DOHH2 (cell line): ENCODE measurements at regions not wholly inside any gene's neighbourhood (a gene's known extent, or its start where the extent isn't known, plus 50 kb on each side); places are given as distances from the start of the nearest gene placed in this dataset.

Experiments used
- H3F3A ChIP-seq: fragments of 200-600 bp; sonication (generic), shearing (Covaris generic); 2 replicates; pipeline ENCODE4 v1.6.0; 2016; ENCODE audit warnings: antibody characterized with exemption, mild to moderate bottlenecking; ENCODE audit not compliant: control insufficient read depth, insufficient read depth
- H3K27ac ChIP-seq: fragments of 200-600 bp; sonication (generic); 2 replicates; pipeline ENCODE4 v1.5.1; 2014; ENCODE audit warnings: low read depth, mild to moderate bottlenecking, low read length, moderate library complexity
- H3K27me3 ChIP-seq: fragments of 200-600 bp; sonication (generic); 2 replicates; pipeline ENCODE4 v1.6.1; 2014; ENCODE audit warnings: mild to moderate bottlenecking, low read length, mixed read lengths; ENCODE audit not compliant: control insufficient read depth
- H3K36me3 ChIP-seq: fragments of 200-600 bp; sonication (generic); 2 replicates; pipeline ENCODE4 v1.6.1; 2014; ENCODE audit warnings: mild to moderate bottlenecking, low read length, moderate library complexity, mixed read lengths; ENCODE audit not compliant: control insufficient read depth
- H3K4me1 ChIP-seq: fragments of 200-600 bp; sonication (generic); 2 replicates; pipeline ENCODE4 v1.6.1; 2014; ENCODE audit warnings: mild to moderate bottlenecking, low read length, mixed read lengths; ENCODE audit not compliant: control insufficient read depth
- H3K4me2 ChIP-seq: fragments of 200-600 bp; sonication (generic); 2 replicates; pipeline ENCODE4 v1.6.0; 2014; ENCODE audit warnings: mild to moderate bottlenecking, low read length, moderate library complexity
- H3K4me3 ChIP-seq: fragments of 200-600 bp; sonication (generic); 2 replicates; pipeline ENCODE4 v1.5.1; 2014; ENCODE audit warnings: mild to moderate bottlenecking, low read length, mixed read lengths
- H3K79me2 ChIP-seq: fragments of 200-600 bp; sonication (generic); 2 replicates; pipeline ENCODE4 v1.6.1; 2014; ENCODE audit warnings: mild to moderate bottlenecking, low read length, mixed read lengths; ENCODE audit not compliant: control insufficient read depth
- H3K9me2 ChIP-seq: fragments of 200-600 bp; sonication (generic); replicated peaks from 2 replicates; pipeline ENCODE4 v1.6.1; 2014; ENCODE audit warnings: mild to moderate bottlenecking, low read length, mixed read lengths; ENCODE audit not compliant: control insufficient read depth
- H3K9me3 ChIP-seq: fragments of 200-600 bp; sonication (generic); 2 replicates; pipeline ENCODE4 v1.6.1; 2014; ENCODE audit warnings: antibody characterized with exemption, low read length, mixed read lengths; ENCODE audit not compliant: control insufficient read depth, insufficient read depth
- H4K20me1 ChIP-seq: fragments of 200-600 bp; sonication (generic); 2 replicates; pipeline ENCODE4 v1.6.0; 2014; ENCODE audit warnings: low read depth, mild to moderate bottlenecking, antibody characterized with exemption, low read length, moderate library complexity; ENCODE audit not compliant: control insufficient read depth, insufficient read depth
- CTCF ChIP-seq: fragments of 200-600 bp; sonication (generic); IDR thresholded peaks from one replicate; pipeline ENCODE4 v1.5.1; 2014; ENCODE audit warnings: antibody characterized with exemption, mild to moderate bottlenecking, low read depth, low read length; ENCODE audit not compliant: poor library complexity, severe bottlenecking
- EZH2phosphoT487 ChIP-seq: fragments of 200-600 bp; sonication (generic); IDR thresholded peaks from 2 replicates; pipeline ENCODE4 v1.6.1; 2017; ENCODE audit warnings: borderline replicate concordance, mild to moderate bottlenecking, antibody characterized with exemption, low read length, moderate library complexity, mixed read lengths

DNA sequence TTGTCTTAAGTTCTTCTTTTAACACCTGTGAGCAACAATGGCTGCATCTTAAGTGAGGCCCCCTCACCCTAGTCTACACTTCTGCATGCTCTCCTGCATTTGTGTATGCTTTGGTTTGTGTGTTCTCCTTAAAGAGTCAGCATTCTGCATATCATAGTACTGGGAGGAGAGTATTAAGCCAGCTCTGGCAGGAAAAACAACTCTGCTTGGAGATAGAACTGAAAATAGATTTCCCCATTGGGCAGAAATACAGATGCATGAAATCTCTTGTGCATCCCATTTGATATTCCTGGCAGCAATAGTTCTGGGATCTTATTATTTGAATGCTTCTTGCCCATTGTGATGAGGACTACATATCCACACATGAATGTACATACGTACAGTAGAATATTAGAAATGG is 70.6 kb upstream of the PRICKLE1 start:
- Histone ChIP-seq H3K9me3 (no peaks in the 10 kb centered on the region), H3K27me3 (no peaks in the 10 kb centered on the region), H3K4me3 (no peak overlapping the region), H3F3A (no peaks in the 10 kb centered on the region), H3K79me2 (no peaks in the 10 kb centered on the region), H3K36me3 (no peaks in the 10 kb centered on the region), H3K9me2 (no peaks in the 10 kb centered on the region), H4K20me1 (no peaks in the 10 kb centered on the region), H3K4me1 (no peaks in the 10 kb centered on the region), H3K27ac (no peak overlapping the region), H3K4me2 (no peak overlapping the region)
- TF ChIP-seq CTCF = no peak
- no peak for TF ChIP-seq EZH2phosphoT487

DNA sequence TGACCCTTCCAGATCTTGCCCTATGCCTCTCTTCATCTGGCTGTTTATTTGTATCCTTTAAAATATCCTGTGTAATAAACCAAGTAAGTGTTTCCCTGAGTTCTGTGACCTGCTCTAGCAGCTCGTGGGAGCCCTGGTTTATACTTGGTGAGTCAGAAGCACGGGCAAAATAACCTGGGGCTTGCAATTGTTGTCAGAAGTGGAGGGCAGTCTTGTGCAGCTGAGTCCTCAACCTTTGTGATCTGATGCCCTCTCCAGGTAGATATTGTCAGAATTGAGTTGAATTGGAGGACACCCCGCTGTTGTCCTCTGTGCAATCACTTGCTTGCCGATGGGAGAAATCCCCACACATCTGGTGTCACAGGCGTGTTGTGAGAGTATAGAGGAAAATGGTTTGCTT is 62.5 kb upstream of the PRICKLE1 start:
- no peaks in the 10 kb centered on the region for H3K36me3 ChIP-seq
- no peak overlapping the region for H3K27ac ChIP-seq
- no peaks in the 10 kb centered on the region for H3K9me2 ChIP-seq
- H3K4me3 ChIP-seq = no peak overlapping the region
- no peaks in the 10 kb centered on the region for H4K20me1 ChIP-seq
- no peaks in the 10 kb centered on the region for H3K9me3 ChIP-seq
- no peak for TF ChIP-seq CTCF
- TF ChIP-seq EZH2phosphoT487 = no peak
- H3K79me2 ChIP-seq = no peaks in the 10 kb centered on the region
- H3F3A ChIP-seq = no peaks in the 10 kb centered on the region
- no peak overlapping the region for H3K4me2 ChIP-seq
- no peaks in the 10 kb centered on the region for H3K27me3 ChIP-seq
- H3K4me1 ChIP-seq = no peaks in the 10 kb centered on the region

DNA sequence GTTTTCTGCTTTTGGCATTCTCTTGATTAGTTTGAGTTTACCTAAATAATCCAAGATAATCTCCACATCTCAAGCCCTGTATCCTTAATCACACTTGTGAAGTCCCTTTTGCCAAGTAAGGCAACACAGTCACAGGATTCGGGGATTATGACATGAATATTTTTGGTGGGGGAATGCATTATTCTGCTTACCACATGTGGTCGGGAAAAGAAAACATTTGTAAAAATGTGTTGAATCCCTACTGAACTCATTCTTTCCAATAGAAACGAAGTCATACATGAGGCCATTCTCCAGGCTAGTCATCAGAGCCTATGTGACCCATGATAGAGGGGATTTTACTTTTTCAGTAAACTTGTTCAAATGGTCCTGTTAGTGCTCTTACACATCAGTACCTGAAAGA is 58.5 kb upstream of the PRICKLE1 start:
- Histone ChIP-seq H3F3A (no peaks in the 10 kb centered on the region), H3K27me3 (no peaks in the 10 kb centered on the region), H3K4me2 (no peak overlapping the region), H3K9me3 (no peaks in the 10 kb centered on the region), H3K4me1 (no peaks in the 10 kb centered on the region), H3K36me3 (no peaks in the 10 kb centered on the region), H3K27ac (no peak overlapping the region), H3K79me2 (no peaks in the 10 kb centered on the region), H3K4me3 (no peak overlapping the region), H4K20me1 (no peaks in the 10 kb centered on the region), H3K9me2 (no peaks in the 10 kb centered on the region; the same call in 1 of the 2 replicates)
- no peak for TF ChIP-seq CTCF
- no peak for TF ChIP-seq EZH2phosphoT487
